GM21786 (cell line): ENCODE measurements at regions not wholly inside any gene's neighbourhood (a gene's known extent, or its start where the extent isn't known, plus 50 kb on each side); places are given as distances from the start of the nearest gene placed in this dataset.
"Not testable (repeated sequence)": the region's sequence is repeated elsewhere in the genome, so short reads cannot be mapped to it uniquely, and the experiment has no call there.

ENCODE experiments used
- ATAC-seq: cut with Tn5 transposase; IDR thresholded peaks from one replicate; pipeline ENCODE4 v1.9.1; 2021; ENCODE audit not compliant: unreplicated experiment

DNA sequence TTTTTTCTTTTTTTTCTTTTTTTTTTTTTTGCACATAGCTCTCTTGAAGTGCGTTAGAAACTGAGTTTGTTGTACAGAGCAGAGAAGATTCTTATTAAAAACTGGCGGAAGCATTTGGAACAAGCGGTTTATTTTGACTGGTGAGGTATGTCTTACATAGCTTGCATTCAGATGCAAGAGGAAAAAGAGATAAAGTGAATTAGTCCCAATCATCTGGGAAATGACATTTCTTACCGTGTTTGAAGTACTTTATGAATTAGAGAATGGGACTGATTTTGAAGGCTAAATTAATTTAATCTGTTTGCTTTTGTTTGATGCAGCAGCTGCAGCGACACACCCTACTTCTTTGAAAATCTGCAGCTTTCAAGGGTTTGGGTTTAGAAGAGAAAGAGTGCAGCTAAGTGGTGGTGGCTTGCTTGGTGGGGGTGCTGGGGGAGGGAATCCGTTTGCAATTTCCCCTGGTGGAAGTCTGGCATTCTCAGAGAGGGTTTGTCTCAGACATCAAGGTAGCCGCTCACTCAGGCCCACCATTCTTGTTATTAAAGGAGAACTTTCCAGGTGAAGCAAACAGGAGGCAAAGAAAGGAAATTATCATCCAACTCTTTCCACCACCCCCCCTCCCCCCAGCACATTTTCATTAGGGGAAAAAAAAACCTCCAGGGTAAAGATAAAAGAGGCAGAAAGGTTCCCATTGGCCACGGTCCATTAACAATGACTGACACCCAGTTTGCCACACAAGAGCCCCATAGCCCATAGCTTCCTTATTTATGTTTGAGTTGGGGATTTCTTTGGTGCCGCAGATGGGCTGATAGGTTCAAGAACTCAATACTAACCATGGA is 231.7 kb downstream of the SKIDA1 start:
- ATAC-seq, result no peak

DNA sequence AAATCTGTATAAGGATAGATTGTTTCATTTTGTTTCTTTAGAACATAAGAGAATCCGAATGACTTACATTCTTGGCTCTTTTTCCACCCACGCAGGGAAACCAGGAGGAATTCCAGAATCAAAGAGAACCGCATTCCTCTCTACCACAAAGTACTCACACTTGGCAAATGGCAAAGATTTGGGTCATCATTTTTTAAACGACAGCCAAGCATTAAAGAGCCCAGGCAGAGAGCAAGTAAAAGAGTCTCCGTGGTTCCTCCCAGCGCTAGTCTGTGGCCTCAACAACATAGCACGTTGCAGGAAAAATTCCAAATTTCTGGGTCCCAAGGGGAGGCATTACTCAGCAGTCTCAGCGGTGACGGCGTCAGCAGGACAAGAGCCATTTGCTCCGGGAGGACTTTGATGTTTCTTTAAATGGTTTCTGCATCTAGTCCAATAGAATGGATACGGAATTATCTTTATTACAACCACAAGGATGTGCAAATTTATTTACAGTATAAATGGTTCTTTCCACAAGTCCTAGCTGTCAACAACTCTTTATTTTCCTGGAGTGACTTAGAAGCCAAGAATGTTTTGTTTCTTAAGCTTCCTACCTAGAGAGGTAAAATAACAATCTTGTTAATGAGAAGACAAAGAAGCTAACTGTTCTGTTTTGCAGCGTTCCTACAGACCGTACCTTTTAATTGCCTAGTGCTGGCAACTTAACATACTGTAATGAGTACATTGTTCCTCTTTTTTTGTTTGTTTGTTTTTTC is 232.5 kb downstream of the SKIDA1 start:
- no peak for ATAC-seq

DNA sequence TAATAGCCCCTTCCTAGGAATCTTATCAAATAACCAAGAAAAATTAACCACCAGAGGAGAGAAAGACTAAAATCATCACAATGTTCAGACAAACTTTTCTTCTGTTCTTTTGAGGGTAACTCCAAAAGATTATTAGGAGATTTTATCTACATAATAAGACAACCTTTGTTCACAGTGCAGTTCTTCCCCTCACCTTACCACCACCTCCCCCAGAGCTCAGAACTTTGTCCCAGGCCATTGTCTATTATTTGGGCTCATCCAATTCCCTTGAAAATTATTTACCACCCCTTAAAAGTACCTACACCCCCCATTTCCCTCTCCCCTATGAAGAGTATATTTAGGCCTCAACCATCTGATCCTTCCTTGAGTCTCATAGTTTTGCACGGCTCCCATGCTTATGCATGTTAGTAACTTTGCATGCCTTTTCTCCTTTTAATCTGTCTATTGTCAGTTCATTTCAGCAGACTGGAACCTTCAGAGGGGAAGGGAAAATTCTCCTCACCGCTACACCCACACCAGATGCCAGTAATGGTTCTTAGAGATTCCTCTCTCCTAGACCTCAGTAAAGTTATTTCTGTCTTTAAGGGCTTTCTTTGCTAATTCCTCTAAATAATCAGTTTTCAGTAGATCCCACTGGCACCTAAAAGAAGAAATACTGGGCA is 234.9 kb downstream of the SKIDA1 start:
- no peak for ATAC-seq

DNA sequence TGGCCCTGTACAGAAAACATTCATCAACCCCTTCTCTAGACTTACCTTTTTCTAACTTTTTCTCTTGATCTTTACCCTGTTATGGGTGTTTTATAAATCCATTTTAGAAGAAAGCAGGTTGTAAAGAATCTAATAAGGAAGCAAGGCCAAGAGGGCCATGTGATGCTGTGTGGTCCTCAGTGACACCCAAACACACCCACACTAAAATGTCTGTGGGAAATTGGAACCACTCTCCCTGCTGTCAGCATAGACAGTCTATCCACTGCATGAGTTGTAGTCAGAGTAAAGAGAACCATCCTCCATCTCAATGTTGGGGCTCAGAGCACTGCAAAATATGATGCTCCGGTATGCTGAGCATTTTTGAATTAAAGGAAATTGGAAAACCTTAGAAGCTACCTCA is 235.5 kb downstream of the SKIDA1 start:
- no peak for ATAC-seq

DNA sequence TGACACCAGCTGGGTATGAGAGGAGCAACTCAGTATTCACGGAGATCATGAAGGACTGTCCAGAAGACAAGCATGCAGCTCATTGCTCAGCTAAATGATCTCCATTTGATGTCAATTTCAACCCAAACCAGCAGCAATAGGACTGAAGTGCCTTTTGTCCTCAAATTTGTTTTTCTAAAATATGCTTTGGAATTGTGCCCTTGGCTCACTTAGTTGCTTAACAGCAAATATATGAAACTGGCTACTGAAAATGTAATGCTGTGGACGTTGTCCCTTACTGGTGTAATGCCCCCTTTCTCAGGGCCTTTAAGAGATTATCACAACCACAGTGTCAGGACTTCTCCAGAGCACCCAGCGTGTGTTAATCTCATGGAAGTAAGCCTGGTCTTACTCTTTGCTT is 236.2 kb downstream of the SKIDA1 start:
- no peak for ATAC-seq

DNA sequence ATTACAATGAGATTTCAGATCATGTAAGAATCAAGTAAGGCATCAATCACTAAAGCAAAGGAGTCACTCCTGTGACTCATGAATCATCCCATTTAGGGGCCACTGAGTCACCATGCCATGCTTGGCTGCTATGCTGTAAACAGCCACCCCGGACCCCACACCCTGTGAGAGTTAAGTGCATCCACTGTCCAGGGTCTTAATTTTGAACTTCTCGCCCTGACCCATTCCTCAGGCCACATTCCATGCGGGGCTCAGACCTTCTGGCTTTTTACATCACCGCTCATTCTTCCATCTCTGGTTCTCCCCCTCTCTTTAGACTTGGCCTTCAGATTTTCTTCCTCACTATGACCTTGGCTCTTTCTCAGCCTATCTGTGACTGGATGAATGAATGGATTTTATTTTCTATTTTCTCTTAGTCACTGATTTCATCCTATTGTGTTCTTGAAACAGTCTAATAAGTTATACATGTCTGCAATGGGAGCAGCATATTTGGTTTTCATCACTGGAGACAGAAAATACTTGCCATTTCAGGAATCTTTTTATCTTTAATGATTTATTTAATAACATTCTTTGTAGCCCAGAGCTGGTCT is 239.6 kb downstream of the SKIDA1 start:
- no peak for ATAC-seq

DNA sequence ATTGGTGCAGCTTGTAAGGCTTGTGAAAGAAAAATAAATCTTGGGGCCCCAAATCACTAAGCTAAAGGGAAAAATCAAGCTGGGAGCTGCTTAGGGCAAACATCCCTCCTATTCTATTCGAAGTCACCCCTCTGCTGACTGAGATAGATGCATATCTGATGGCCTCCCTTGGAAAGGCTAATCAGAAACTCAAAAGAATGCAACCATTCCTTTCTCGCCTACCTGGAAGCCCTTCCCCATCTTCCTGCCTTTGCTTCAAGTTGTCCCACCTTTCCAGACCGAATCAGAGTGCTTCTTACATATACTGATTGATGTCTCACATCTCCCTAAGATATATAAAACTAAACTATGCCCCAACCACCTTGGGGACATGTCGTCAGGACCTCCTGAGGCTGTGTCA is 240.3 kb downstream of the SKIDA1 start:
- no peak for ATAC-seq

DNA sequence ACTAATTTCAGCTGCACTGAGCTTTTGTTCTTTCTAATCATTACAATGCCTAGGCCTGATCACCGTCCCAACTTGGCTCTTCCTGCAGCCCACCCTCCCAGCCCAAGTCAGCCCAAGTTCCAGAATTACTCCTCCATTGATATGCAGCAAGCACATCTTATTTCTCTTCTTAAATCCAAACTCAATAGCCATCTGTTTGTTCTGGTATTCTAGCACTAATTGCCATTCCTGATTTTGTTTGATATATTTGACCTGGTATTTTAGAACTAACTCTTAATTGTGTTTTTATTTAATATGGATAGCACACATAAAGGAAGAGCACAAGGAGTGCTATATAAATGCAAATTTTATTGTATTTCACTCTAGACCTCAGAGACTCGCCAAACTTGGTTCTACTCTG is 241.2 kb downstream of the SKIDA1 start:
- ATAC-seq, result no peak

DNA sequence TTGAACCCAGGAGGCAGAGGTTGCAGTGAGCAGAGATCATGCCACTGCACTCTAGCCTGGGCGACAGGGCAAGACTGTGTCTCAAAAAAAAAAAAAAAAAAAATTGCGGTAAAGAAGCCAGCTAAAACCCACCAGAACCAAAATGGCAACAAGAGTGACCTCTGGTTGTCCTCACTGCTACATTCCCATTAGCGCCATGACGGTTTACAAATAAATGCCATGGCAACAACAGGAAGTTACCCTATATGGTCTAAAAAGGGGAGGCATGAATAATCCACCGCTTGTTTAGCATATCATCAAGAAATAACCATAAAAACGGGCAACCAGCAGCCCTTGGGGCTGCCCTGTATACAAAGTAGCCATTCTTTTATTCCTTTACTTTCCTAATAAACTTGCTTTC is 242.4 kb downstream of the SKIDA1 start:
- not testable (repeated sequence) for ATAC-seq

DNA sequence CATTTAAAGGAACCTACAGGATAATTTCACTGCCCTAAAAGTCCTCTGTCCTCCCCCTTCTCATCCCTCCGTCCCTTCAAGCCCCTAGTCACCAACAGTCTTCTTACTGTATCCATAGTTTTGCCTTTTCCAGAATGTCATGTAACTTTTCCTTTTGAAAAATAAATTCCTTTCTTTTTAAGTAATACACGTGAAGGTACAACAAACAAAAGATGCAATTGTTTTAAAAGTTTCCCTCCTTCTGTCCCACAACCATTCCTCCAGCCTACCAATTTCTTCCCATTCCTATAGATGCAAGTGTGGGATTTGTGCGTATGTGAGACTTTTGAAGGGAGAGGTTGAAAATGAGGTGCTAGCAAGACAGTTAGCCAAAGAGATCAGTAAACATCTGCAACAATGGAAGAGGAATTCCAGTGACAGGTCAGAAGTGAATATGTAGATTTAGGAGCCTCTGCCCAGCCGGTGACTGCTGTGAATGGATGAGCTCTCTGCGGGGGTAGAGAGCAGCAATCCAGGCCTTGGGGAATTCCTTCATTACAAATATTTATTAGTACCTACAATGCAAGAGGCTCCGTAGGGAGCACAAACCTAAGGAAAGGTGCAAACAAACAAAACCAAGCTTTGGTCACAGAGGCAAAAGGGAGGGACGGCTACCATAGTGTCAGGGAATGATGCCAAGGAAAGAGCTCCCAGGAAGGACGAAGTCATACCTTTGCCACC is 243.6 kb downstream of the SKIDA1 start:
- ATAC-seq, result no peak

DNA sequence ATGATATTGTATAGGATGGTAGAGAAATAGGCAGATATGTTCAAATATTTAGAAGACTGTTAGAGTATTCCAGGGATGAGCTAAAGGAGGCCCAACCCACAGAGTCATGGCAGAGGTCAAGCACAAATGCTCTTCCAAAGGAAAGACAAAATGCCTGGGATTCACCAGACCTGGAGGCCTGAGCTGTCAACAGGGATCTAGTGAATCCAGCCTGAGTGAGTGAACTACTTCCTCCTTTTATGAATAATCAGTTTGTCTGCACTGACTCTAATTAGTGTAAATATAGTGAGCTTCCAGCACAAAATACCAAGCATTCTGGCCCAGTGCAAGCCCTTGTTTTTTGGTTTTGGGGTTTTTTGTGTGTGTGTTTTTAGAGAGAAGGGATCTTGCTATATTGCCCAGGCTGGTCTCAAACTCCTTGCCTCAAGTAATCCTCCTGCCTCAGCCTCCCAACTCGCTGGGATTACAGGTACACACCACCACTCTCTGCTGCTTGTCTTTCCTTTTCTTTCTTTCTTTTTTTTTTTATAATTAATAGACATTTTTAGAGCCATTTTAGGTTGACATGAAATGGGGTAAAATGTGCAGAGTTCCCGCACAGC is 244.4 kb downstream of the SKIDA1 start:
- ATAC-seq, result no peak

DNA sequence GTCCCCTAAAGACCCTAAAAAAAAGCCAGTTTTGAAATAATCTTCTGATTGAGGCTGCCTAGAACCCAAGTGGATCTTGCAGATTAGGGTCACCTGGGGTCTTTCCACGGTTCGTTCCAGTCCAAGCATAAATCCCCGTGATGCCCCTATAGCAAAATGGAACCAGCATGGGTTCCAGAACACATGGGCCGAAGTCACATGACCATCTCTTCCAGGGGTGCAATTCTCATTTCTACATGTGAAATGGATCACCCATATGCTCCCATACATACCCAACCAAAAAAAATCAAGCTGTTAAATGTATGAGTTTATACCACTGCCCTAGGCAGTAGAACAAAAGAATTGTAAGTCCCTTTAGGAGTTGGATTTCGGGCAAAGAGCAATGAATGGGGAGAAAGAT is 245.4 kb downstream of the SKIDA1 start:
- ATAC-seq, result no peak

DNA sequence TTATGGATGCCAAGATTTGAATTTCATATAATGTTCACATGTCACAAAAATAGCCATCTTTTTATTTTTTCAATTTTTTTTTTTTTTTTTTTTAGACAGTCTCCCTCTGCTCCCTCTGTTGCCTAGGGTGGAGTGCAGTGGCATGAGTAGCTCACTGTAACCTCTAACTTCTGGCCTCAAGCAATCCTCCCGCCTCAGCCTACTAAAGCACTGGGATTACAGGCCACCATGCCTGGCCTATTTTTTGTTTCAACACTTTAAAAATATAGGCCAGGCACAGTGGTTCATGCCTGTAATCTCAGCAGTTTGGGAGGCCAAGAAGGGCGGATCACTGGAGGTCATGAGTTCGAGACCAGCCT is 246.3 kb downstream of the SKIDA1 start:
- ATAC-seq, result no peak

DNA sequence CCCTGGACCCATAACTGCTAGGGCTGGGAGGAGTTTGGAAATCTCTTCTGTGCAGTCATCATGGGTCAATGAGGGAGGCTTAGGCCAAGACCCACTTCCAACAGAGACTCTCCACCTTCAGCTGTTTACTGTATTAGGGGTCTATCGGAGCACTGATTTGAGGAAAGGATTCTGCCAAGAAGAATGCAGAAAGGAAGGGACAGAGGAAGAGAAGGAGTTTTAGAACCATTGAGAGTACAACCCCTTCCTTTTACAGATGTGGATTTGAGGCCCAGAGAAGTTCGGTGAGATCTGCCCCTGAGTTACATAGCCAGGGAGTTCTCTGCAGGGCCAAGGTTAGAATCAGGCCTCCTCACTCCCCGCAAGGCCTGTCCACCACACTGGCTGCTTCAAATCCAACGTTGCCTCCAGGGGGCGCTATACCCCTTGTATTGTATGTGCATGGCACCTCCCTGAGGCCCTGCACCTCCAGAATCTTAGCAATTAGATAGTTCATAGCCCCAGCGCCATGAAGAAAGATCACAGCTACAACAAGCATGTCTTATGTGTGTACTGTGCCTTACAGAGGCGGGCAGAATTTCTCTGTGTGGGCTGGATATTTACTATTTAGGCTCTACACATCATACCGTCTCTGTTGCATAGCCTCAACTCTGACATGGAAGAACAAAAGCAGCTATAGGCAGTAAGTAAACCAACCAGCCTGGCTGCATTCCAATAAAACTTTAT is 246.8 kb downstream of the SKIDA1 start:
- peak; percentile 94 for ATAC-seq

DNA sequence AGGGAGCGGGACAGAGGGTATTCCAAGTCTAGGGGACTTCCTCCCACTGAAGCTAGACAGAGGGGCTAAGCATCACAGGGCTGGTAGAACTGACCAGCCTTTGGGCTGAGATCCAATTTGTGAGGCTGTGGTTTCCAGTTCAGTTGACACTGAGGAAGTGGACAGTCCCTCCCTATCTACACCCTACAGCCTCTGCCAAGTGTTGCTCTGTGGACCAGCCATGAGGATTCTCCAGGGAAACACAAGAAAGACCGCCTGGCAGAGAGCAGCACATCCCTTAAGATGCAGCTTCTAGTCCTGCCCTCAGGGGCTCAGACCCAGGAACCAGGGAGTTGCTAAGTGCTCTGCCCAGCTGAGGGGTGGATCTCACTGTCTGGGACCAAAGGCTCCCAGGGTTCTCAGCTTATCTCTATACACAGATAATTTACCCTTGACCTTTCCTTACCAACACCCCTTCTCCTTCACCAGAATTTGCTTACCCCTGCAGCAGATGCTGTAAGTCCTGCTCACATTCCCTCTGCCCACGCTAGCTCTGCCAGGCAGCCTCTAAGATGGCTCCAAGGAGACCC is 252.0 kb downstream of the SKIDA1 start:
- no peak for ATAC-seq

DNA sequence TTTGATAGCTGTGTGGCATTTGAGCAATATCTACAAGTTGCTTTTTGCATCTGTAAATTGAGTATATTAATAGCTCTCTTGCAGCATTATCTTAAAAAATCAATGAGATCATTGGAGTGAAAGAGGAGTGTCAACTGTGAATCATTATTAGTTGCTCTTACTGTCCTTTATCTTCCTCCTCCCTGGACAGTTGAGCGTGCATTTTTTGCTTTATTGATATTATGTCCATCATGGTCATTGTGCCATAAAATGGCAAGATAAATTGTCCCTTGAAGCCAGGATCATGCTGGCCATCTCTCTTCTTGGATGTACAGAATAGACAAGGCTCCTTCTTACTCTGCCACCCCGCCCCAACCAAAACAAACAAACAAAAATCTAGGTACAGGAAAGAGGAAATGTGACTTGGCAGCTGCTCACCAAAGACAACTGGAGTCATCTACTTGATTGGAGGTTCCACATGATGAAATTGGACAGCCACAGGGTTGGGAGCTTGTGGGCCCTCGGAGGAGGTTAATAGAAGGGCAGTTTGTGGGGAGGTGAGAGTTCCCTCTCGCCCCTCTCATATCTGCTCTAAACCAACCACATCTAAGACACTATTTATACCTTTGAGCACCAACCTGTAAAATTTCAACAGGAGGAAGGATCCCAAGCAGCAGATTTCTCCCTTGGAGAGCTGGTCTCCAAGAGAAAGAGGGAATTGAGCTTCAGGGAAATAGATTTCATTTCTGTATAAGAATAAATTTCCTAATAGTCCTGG is 252.7 kb downstream of the SKIDA1 start:
- ATAC-seq, result no peak

DNA sequence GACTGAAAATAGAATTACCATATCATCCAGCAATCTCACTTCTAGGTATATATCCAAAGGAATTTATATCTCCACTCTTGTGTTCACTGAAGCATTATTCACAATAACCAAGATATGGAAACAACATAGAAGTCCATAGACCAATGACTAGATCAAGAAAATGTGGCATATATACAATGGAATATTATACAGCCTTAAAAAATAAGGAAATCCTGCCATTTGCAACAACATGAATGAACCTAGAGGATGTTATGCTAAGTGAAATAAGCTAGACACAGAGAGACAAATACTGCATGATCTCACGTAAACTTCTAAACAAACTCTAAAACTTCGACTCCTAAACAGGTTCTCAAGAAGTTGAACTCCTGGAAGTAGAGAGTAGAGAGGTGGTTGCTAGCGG is 254.5 kb downstream of the SKIDA1 start:
- no peak for ATAC-seq

DNA sequence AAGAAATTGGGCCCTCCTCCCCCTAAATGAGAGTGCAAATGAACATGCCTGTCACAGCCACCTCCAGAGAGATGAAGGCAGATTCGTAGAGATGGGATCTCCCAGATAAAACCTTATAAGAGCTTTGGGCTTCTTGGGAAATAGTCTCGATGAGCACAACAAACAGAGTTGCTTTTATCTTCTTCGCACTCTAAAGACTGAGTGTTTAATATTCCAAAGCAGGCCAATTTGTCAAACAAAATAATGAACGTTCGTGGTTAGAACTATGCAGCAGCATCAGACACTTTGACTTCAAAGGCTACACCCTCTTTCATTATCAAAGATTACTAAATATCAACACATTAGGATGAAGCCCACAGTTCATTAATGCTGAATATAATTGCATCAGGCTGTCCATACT is 256.2 kb downstream of the SKIDA1 start:
- no peak for ATAC-seq

DNA sequence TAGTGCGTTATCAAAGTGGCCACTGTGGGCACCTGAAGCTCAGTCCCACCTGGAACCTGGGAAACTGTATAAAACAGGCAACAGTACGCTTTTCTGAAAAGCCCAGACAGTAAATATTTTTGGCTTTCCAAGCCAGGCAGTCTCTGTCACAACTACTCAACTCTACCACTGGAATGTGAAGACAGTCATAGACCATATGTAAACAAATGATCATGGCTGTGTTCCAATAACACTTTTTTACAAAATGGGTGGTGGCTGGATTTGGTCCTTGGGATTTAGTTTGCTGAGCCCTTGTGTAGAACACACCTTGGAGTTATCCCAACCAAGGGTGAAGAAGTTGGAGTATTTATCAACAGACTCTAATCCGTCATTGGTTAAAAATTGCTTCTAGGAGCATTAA is 259.9 kb downstream of the SKIDA1 start:
- no peak for ATAC-seq
